Fibroblast of skin of left quadriceps (primary cell): ENCODE measurements at regions not wholly inside any gene's neighbourhood (a gene's known extent, or its start where the extent isn't known, plus 50 kb on each side); places are given as distances from the start of the nearest gene placed in this dataset.
A peak's percentile ranks its signal among the peaks of the same experiment; 100 is the strongest.

ENCODE experiments used
- DNase-seq, 2 experiments: peaks; one replicate each; pipeline ENCODE4 v3.0.0-alpha.2; 2013; ENCODE audit warnings: low read depth in 2 of 2

DNA sequence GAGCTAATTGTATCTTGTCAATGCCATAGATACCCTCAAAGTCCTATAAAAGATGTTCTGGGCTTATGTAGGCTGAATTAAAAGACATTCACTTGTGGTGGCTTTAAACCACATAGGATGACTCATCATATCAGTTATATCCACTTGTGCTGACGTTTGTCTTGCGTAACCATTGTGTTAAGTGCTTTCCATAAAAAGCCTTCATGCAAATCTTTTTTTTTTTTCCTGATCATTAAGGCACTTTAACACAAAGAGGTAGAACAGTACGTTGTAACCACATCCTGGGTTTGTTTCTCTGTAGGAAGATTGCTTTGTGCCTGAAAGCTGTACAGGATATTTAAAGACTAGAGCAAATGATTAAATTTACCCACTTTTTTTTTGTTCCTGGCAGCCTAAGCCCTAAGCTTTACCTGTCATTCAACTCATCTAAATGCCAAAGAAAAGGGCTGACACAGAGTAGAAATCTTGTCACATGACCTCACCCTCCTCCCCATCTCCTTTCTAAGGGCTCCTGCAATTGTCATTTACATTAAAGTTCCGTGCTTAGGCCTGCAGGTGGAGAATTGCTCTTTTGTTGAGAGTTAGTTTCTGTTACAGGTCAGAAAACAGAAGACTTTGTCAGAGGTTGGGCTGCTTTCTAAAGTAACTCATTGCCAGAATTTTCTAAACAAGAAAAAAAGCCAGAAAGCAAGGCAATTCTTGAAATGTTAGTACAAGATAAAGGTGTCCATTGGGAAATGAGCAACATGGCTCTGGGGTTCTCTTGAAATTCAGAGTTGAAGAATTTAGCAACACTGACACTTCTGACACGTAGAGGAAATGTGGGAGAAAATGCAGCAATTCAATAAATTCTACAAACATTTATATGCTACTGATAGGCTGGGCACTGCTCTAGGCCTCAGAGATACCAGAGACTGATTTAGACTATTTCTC is 555.6 kb downstream of the PPARGC1A start:
- DNase-seq = peak; percentile 86 to 89

DNA sequence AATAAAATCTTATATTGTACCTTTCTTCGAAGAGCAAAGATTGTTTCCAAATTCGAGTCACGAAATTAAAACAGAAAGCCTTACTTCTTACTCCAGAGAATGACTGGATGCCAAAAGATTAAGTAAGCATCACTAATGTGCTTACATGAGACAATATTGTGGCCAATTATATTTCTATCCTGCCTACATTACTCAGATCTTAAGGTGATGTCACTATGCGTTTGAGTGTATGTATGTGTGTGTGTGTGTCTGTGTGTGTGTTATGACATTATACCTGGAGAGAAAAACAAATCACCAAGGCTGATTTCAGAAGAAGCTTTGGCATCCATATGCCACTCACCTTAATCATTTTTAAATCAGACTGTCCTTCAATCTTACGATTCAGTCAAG is 556.3 kb downstream of the PPARGC1A start:
- DNase-seq = no peak

DNA sequence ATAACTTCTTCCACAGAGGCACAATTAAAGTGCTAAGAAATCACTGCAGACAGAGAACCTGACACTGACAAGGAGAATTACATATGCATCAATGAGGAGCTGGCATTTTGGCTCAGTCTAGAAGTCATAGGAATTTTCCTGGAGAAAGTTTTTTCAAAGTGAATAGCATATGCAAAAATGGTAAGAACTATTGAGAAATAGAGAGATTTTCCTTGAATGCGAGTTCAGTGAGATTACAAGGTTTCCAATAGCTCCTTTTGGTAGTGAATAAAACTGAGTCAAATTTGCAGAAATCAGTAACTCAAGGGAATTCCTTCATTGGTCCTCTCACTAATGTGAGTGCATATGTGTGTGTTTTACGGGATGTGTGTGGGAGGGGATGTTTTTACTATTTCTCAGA is 557.5 kb downstream of the PPARGC1A start:
- no peak for DNase-seq

DNA sequence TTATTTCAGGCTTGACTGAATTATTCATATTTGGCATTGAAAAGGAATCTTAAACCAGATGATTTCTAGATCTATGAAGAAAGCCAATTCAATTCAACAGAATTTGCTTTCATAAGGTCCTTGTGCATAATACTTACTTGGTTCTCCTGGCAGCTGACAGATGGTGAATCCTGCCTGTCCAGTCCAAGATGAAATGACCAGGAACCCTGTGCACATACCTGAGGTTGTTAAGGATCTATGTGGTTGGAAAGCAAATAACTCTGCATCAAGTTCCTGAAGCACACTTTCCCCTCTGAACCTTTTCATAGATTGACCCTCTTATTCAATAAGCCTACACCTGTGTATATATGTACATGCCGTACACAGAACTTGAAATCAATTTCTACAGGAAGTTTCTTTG is 562.7 kb downstream of the PPARGC1A start:
- no peak for DNase-seq

DNA sequence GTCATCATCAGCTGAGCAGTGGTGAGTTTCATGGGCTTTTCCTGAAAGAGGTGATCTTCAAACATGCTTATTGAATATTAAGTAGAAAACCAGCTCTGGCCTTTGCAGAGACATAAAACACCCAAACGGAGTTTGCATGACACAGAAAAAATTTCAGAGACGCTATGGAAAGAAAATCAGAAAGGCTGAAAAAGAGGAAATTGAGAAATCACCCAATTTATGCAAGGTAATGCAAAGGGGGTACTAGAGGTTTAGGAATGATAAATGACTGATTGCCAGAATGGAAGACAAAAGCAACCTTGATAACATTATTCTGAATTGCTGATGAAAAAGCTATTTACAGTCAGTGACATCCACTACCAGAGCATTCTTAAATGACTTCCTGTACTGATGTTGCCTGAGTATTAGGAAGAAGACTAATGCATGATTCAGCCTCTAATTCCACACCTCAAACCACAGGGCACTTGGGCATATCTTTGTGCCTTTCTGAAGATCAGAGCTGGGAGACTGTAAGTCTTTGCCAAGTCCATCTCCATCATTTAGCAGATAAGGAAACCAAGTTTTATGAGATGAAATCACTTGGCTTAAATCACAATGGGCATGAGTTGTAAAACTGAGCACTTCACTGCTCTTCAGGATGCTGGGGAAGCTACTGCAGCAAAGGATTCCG is 565.7 kb downstream of the PPARGC1A start:
- no peak for DNase-seq

DNA sequence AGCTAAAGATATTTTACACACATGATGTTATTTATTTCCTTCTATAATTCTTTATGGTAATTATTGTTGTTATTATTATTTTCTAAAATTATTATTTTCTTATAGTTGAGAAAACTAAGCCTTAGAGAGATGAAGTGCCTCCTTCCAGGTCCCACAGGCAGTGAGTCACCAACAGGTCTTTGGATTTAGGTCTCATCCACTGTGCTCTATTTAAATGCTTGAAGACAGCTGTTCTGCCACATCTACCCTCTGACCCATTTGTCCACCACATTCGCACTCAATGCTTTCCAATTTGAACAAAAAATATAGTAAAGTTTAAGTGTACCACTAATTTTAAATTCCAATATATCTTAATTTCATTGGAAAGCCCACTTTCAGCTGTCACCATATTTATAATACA is 566.4 kb downstream of the PPARGC1A start:
- DNase-seq = no peak

DNA sequence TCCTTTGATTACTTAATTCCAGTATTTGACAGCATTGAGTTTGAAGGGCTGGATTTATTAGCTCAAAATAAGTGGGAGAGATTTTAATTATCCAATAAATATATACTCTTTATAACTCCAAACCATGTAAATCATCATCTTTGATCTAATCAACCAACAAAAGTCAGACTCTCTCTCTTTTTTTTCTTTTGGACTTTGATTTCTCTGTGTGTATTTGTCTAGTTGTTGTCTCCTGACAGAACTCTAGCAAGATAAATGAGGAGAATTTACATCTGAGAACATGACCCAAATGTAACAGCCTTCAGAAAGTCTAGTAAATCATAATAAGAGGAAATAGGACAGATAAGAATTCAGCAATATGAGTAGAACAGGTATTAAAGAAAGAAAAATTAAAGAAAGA is 567.1 kb downstream of the PPARGC1A start:
- no peak for DNase-seq

DNA sequence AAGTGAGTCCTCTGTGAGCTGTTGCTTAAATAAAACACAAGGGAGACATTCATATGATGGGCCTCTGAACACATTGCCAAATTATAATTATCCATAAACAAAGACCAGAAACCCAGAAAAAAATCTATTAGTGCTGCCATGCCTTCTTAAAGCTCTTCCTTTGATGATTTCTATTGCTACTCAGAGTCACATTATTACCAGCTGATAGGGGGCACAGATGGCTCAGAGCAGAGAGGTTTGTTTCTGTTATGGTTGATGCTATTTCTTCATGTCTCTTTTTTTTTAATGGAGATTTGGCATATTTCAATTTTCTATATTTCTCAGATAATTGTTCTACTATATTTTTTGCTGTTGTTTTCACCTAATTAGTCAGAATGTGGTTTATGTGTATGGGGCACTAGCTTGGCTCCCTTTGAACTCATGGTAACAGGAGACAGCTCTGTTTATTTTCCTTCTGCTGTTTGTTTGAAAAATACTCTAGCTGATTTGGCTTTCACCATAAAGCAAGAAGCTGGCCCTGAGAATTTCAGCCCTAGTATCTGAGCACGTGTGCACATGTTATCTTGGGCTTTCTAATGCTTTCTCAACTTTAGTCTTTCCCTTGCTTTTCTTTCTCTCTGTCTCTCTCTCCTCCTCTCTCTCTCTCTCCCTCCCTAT is 568.8 kb downstream of the PPARGC1A start:
- no peak for DNase-seq

DNA sequence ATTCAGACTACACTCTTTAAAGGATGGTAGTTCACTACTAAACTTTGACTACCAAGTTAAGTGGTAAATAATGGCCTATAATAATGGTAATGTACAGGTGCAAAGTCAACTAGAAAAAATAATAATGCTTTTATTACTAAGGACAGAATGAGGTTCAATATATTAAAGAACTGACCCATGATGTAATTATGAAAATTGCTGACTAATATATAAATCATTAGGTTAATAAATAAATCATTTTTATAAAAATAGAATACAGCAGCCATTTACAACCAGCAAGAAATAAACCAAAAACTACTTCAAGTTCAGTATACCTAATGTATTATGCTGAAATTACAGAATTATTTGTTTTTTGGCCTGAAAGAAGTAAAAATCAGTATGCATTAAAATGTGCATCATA is 577.2 kb downstream of the PPARGC1A start:
- no peak for DNase-seq

DNA sequence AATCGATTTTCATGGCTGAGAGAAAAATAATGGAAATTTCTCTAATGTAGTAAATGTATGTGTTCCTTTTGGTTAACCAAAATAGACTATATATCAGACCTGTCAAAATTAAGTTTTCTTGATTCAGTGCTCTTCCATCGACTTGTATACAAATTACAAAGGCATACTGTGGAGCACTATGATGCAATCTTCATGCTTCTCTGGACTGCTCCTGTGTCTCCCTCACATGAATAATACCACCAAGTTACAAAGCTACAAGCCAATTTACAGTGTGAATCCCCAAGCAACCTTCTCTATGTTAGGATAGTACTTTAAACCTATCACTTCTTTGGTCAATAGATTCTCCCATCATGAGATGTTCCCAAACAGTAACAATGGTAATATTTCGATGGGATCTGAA is 577.9 kb downstream of the PPARGC1A start:
- no peak for DNase-seq

DNA sequence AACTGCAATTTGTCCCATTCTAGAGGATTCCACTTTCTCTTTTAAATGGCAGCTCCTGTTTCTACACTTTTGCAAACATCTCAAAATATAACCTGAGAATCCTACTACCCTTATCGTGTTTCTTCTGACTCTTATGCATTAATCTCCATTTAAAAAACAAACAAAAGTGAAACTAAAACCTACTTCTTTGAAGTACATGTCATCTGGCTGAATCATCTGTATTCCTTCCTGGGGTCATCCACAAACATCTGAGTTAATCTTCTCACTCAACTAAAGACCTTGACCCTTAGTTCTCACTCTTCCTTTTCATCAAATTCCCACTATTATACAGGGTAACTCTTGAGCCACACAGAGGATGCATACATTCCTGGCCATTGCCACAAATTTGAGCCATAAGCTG is 584.8 kb downstream of the PPARGC1A start:
- DNase-seq = no peak

DNA sequence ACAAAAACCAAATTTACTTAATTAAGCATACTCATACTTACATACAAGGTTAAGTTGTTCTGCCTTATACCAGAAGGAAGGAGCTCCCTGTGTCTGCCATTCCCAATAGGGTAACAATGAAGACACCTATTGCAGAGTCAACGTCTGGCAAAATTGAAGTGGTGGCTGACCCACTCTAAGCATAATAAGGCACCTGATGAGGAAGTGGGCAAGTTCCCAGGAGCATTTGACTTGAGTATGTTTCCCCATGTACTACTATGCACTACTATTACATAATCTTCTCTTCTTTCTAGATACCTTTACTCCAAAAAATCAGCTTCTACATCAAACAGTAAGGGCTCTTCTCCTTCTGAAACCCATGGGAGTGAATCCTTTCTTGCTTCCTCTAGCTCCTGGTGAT is 591.5 kb downstream of the PPARGC1A start:
- DNase-seq = no peak

DNA sequence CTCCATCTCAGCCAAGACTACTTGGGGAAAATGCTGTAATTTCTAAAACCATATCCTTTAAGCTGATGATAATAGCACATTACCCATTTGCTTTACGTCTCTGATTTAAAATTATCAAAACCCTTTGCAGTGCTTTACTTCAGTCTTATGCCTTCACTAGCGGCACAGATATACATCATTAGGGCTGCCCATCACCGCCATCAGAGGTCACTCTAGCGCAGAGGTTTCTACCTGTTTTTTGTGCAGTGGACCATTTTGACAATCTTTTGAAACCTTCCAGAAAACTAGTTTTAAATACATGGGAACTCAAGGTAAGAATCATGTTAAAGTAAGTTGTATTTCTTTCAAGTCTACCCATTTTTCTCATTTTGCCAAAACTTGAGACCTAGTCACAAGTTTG is 592.5 kb downstream of the PPARGC1A start:
- DNase-seq = no peak

DNA sequence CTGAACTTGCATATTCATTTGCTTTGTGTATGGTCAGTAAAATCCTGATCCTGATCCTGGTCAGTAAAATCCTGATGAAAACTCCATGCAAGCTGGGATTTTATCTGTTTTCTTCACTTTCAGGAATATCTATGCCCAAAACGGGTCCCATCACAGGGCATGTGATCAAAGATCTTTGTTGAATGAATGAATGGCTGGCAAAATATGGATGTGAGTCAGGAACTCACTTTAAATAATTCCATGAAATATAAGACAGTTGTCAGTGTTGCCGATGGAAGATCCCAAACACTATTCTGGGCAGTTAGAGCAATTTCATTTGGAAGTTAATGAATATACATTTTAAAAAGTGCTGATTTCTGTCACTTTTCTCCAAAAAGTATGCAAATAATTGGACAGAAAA is 598.4 kb downstream of the GBA3 start:
- DNase-seq = no peak

DNA sequence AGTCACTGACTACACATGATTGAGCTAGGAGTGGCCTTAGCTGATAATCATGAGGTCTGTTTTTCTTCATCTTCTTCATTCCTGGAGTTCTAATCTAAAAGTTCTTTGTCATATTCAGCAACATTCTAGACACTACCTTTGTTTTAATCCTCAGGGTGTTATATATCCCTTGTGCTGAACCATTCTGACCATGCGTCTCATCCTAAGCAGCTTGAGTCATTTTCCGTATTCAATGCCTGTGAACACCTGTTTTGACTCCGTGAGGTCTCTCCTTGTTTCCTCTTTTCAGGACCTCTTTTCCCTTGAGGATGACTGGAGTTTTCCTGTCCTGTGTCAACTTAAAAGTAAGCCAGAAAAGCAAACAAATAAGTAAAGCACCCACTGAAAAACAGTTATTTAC is 597.9 kb downstream of the GBA3 start:
- no peak for DNase-seq

DNA sequence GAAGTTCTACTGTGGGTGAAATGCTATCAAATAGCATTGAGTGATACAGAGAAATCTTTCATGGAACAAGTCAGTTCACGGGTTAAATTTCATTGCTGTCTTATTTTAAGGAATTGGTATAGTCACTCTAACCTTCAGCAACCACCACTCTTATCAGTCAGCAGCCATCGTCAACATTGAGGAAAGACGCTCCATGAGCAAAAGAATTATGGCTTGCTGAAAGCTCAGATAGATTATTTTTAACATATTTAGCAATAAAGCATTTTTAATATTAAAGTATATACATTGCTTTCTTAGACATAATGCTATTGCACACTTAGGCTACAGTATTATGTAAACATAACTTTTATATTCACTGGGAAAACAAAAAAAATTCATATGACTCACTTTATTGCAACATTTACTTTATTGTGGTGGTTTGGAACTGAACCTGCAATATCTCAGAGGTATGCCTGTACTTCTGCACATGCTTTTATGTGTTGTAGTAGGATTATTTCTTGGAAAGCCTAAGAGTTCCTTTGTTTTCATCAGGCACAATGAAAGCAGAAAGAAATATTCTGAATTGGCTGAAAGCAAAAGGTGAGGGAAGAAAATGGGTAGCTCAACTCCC is 586.7 kb downstream of the GBA3 start:
- DNase-seq = peak in 1 of 2 experiments; percentile 7

DNA sequence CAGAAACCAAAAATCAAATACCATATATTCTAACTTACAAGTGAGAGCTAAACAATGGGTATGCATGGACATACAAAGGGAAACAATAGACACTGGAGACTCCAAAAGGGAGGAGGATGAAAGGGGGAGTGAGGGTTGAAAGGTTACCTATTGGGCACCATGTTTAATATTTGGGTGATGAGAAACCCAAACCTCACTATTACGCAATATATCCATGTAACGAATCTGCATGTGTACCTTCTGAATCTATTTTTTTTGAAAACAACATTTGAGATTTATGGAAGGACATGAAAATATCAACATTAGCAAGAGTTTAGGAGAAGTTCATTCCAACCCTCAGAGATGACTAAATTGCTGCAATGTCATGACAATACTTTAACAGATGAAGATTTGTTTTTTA is 586.1 kb downstream of the GBA3 start:
- DNase-seq = no peak

DNA sequence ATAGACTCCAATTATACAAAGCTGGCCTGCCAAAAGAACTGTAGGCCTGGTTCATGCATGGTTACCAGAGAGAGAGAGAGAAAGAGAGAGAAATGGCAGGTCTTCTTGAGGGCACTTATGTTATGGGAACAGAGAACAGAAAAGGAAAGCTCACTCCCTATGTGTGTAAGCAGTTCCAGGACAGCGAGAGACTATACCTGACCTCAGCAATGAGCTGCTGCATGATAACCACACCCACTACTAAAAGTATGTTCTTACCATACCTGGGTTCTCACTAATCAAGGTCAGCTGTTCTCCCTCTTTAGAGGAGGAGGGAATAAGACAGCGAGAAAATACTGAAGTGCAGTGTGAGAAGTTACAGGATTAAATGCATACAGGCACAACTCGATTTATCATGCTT is 583.3 kb downstream of the GBA3 start:
- DNase-seq = no peak

DNA sequence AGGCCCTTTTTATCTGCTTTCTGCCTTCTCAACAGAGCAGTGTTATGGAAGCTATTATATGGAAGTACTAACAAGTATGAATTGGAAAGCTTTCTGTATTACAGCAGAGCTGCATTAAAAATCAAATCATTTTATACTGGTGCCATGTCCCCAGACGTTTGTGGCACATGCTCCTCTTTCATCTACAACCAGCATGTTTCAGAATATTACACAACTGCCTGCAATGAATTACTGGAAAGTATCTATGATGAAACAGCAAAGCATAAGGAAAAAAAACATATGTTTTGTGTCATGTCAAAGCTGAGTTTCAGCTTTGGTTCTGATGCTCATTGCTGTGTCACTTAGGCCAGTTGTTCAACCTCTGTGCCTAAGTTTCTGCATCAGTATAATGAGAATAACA is 576.8 kb downstream of the GBA3 start:
- DNase-seq = no peak

DNA sequence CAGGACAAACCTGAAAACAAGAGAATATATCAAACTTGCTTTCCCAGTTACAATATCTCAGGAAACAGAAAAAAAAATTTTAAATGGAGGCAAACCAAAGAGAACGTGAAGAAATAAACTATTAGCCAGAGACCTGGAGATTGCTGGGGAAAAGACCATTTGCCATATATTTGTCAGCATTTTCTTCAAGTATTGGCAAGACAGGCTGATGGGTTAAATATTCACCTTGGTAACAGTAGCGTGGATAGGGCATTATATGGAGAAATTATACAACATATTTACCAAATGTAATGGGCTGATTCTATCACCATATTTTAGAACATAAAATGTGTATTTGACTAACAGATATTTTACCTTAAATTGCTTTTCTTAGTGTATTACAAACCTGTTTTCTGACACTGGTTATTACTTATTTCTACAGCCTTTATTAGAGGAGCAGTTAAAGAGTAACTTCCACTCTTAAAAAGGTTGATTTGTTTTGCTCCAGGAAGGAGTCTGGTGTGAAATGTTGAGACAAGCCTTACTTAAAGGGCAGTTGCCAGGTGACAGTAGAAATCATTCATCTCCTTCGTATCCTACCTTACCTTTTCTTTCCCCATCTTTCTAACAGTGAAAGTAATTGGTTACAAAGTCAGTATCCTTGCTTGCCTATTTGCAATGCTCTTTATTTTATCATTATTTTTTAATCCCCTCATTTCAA is 575.5 kb downstream of the GBA3 start:
- DNase-seq = no peak

DNA sequence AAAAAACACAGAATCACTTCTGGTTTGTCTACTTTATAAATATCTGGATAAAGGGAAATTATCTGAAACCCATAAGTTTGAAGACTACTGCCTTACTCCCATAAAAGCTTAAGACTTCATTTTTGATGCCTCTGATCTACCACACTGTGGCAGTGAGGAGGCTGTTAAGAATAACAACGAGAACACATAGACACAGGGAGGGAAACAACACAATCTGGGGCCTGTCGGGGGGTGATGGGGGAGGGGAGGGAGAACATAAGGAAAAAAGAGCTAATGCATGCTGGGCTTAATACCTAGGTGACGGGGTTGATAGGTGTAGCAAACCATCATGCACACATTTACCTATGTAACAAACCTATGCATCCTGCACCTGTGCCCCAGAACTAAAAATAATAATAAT is 573.7 kb downstream of the GBA3 start:
- no peak for DNase-seq

DNA sequence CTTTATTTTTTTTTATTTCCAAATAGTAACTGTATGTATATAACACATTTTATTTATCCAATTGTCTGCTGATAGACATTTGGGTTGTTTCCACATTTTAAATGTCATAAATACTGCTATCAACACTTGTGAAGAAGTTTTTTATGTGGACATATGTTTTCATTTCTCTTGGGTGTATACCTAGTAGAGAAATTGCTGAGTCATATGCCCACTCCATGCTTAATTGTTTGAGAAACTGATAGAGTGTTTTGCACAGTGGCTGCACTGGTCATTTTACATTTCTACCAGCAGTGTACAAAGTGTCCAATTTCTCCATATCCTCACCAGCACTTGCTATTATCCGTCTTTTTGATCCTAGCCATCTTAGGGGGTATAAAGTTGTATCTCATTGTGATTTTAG is 567.8 kb downstream of the GBA3 start:
- no peak for DNase-seq
